ENCODE measurements at regions not wholly inside any gene's neighbourhood (a gene's known extent, or its start where the extent isn't known, plus 50 kb on each side); places are given as distances from the start of the nearest gene placed in this dataset.

DNA sequence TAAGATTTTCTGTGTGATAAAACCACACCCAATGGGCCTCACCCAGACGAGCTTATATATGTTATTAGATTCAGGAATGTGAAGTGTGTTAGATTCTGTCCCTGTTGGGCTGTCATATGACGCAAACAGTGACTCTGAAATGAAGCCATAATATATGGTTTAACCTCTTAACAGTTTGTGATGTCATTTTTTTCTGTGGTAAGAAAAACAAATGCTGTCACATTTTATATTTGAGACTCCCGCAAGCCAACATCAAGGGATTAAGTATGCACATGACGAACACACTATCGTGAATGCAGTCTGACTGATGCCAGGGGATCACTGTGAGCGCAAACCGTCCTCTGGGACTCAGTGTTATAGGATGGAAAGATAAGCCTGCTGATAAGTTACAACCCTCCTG lies 321.7 kb downstream of the SH3GL2 start:
- H3K4me3 Mint-ChIP-seq = no peak overlapping the region
- no peak for ATAC-seq
- H3K9me3 Mint-ChIP-seq = no peaks in the 10 kb centered on the region
- H3K27me3 Mint-ChIP-seq (ENCODE audit: low read depth) = peaks cover 38% of the 10 kb centered on the region
- H3K4me1 Mint-ChIP-seq = peaks cover 5% of the 10 kb centered on the region
- no peak overlapping the region for H3K27ac Mint-ChIP-seq
- TF ChIP-seq RORB (CRISPR knock-in tag; IDR thresholded peaks at IDR 0.05) = no peak
- TF ChIP-seq ZNF121 (CRISPR knock-in tag; IDR thresholded peaks at IDR 0.05) = no peak
- TF ChIP-seq, protein P1, sequence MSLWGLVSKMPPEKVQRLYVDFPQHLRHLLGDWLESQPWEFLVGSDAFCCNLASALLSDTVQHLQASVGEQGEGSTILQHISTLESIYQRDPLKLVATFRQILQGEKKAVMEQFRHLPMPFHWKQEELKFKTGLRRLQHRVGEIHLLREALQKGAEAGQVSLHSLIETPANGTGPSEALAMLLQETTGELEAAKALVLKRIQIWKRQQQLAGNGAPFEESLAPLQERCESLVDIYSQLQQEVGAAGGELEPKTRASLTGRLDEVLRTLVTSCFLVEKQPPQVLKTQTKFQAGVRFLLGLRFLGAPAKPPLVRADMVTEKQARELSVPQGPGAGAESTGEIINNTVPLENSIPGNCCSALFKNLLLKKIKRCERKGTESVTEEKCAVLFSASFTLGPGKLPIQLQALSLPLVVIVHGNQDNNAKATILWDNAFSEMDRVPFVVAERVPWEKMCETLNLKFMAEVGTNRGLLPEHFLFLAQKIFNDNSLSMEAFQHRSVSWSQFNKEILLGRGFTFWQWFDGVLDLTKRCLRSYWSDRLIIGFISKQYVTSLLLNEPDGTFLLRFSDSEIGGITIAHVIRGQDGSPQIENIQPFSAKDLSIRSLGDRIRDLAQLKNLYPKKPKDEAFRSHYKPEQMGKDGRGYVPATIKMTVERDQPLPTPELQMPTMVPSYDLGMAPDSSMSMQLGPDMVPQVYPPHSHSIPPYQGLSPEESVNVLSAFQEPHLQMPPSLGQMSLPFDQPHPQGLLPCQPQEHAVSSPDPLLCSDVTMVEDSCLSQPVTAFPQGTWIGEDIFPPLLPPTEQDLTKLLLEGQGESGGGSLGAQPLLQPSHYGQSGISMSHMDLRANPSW (CRISPR knock-in tag; conservative IDR thresholded peaks at IDR 0.05; ENCODE audit: low read depth) = no peak
- no peak for TF ChIP-seq TCF7 (CRISPR knock-in tag; IDR thresholded peaks at IDR 0.05; ENCODE audit: low read depth)
- no peaks in the 10 kb centered on the region for H3K36me3 Mint-ChIP-seq
- POLR2A ChIA-PET = no interaction called here
- DNase-seq (ENCODE audit: low spot score) = no peak
- CTCF ChIA-PET = no interaction called here

DNA sequence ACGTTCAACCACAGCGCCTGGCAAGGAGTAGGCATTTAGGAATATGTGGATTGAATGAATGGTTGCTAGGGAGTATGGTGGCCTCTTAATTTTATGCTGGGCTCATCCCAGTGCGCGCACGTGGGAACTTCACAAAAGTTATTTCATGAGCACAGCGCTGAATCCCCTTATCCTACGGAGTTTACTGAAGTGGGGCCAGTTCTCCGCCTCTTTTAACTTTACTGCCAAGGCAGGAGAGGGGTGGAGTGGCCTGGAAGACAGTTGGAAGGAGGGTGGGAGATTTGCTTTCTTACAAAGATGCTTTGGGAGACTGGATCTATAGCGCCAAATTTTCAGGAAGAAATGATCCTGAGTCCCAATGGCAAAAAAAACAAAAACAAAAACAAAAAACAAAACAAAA lies 326.5 kb downstream of the SH3GL2 start:
- Mint-ChIP-seq H3K9me3 (no peaks in the 10 kb centered on the region), H3K36me3 (no peaks in the 10 kb centered on the region), H3K27ac (no peak overlapping the region), H3K4me3 (peak overlapping the region; percentile 79), H3K27me3 (ENCODE audit: low read depth) (peaks cover 70% of the 10 kb centered on the region), H3K4me1 (peaks cover 11% of the 10 kb centered on the region)
- TF ChIP-seq, protein P2, sequence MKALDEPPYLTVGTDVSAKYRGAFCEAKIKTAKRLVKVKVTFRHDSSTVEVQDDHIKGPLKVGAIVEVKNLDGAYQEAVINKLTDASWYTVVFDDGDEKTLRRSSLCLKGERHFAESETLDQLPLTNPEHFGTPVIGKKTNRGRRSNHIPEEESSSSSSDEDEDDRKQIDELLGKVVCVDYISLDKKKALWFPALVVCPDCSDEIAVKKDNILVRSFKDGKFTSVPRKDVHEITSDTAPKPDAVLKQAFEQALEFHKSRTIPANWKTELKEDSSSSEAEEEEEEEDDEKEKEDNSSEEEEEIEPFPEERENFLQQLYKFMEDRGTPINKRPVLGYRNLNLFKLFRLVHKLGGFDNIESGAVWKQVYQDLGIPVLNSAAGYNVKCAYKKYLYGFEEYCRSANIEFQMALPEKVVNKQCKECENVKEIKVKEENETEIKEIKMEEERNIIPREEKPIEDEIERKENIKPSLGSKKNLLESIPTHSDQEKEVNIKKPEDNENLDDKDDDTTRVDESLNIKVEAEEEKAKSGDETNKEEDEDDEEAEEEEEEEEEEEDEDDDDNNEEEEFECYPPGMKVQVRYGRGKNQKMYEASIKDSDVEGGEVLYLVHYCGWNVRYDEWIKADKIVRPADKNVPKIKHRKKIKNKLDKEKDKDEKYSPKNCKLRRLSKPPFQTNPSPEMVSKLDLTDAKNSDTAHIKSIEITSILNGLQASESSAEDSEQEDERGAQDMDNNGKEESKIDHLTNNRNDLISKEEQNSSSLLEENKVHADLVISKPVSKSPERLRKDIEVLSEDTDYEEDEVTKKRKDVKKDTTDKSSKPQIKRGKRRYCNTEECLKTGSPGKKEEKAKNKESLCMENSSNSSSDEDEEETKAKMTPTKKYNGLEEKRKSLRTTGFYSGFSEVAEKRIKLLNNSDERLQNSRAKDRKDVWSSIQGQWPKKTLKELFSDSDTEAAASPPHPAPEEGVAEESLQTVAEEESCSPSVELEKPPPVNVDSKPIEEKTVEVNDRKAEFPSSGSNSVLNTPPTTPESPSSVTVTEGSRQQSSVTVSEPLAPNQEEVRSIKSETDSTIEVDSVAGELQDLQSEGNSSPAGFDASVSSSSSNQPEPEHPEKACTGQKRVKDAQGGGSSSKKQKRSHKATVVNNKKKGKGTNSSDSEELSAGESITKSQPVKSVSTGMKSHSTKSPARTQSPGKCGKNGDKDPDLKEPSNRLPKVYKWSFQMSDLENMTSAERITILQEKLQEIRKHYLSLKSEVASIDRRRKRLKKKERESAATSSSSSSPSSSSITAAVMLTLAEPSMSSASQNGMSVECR (CRISPR knock-in tag; IDR thresholded peaks at IDR 0.05; ENCODE audit: borderline replicate concordance) = no peak
- TF ChIP-seq PRRX2 (CRISPR knock-in tag; IDR thresholded peaks at IDR 0.05) (no peak), ZBTB21 (CRISPR knock-in tag; IDR thresholded peaks at IDR 0.05; ENCODE audit: borderline replicate concordance) (no peak), ZNF416 (CRISPR knock-in tag; IDR thresholded peaks at IDR 0.05) (no peak), TCF7 (CRISPR knock-in tag; IDR thresholded peaks at IDR 0.05; ENCODE audit: low read depth) (no peak), EMX1 (CRISPR knock-in tag; IDR thresholded peaks at IDR 0.05) (no peak), JUN (CRISPR knock-in tag; IDR thresholded peaks at IDR 0.05) (no peak), NFYB (CRISPR knock-in tag; conservative IDR thresholded peaks at IDR 0.05; ENCODE audit: low read depth) (no peak), ESRRA (CRISPR knock-in tag; IDR thresholded peaks at IDR 0.05; ENCODE audit: borderline replicate concordance) (no peak), ZNF219 (CRISPR knock-in tag; IDR thresholded peaks at IDR 0.05; ENCODE audit: borderline replicate concordance) (no peak), TEAD4 (CRISPR knock-in tag; IDR thresholded peaks at IDR 0.05) (no peak)
- TF ChIP-seq, protein P3, sequence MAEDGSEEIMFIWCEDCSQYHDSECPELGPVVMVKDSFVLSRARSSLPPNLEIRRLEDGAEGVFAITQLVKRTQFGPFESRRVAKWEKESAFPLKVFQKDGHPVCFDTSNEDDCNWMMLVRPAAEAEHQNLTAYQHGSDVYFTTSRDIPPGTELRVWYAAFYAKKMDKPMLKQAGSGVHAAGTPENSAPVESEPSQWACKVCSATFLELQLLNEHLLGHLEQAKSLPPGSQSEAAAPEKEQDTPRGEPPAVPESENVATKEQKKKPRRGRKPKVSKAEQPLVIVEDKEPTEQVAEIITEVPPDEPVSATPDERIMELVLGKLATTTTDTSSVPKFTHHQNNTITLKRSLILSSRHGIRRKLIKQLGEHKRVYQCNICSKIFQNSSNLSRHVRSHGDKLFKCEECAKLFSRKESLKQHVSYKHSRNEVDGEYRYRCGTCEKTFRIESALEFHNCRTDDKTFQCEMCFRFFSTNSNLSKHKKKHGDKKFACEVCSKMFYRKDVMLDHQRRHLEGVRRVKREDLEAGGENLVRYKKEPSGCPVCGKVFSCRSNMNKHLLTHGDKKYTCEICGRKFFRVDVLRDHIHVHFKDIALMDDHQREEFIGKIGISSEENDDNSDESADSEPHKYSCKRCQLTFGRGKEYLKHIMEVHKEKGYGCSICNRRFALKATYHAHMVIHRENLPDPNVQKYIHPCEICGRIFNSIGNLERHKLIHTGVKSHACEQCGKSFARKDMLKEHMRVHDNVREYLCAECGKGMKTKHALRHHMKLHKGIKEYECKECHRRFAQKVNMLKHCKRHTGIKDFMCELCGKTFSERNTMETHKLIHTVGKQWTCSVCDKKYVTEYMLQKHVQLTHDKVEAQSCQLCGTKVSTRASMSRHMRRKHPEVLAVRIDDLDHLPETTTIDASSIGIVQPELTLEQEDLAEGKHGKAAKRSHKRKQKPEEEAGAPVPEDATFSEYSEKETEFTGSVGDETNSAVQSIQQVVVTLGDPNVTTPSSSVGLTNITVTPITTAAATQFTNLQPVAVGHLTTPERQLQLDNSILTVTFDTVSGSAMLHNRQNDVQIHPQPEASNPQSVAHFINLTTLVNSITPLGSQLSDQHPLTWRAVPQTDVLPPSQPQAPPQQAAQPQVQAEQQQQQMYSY (CRISPR knock-in tag; IDR thresholded peaks at IDR 0.05) = no peak
- CTCF ChIA-PET = interaction anchor here (0.6 to 2.3 kb wide), 6 partner anchors 9 to 373 kb away, joined by 3 to 16 read pairs (median 4); no protein-coding TSS in a partner anchor
- POLR2A ChIA-PET = no interaction called here
- ATAC-seq (no peak), DNase-seq (ENCODE audit: low spot score) (no peak)

Data from WTC11 (cell line).